ENCODE measurements at regions not wholly inside any gene's neighbourhood (a gene's known extent, or its start where the extent isn't known, plus 50 kb on each side); places are given as distances from the start of the nearest gene placed in this dataset.

- Mint-ChIP-seq H3K27ac (no peak overlapping the region), H3K4me1 (no peaks in the 10 kb centered on the region), H3K9me3 (ENCODE audit: insufficient read depth) (peaks cover 10% of the 10 kb centered on the region), H3K27me3 (no peaks in the 10 kb centered on the region), H3K4me3 (no peak overlapping the region)
- Histone ChIP-seq H3K4me2 (replicated peaks; ENCODE audit: low read depth, low read length, poor library complexity, severe bottlenecking) (no peak overlapping the region), H3K4me3 (ENCODE audit: control extremely low read depth in 1 of 5, extremely low read depth in 1 of 5, insufficient read depth in 1 of 5, low read depth in 2 of 5, low read length in 4 of 5) (no peak overlapping the region), H4K20me1 (ENCODE audit: control insufficient read depth, insufficient read depth, low read length, poor library complexity, severe bottlenecking) (no peaks in the 10 kb centered on the region), H3K27me3 (replicated peaks in 1 of 4; ENCODE audit: control extremely low read depth in 1 of 4, control insufficient read depth in 3 of 4, insufficient read depth in 4 of 4, low read length in 3 of 4) (no peaks in the 10 kb centered on the region), H3K9me3 (ENCODE audit: control extremely low read depth in 1 of 3, control insufficient read depth in 2 of 3, insufficient read depth in 1 of 3, low read length in 2 of 3) (peaks cover 1 to 11% (median 5%) of the 10 kb centered on the region in 3 donors), H3K4me1 (ENCODE audit: control insufficient read depth in 2 of 2, insufficient read depth in 2 of 2, low read length in 2 of 2) (no peaks in the 10 kb centered on the region), H2AFZ (ENCODE audit: insufficient read depth, low read depth, low read length, poor library complexity, severe bottlenecking) (no peak overlapping the region), H3K36me3 (replicated peaks in 1 of 2; ENCODE audit: control extremely low read depth in 1 of 2, control insufficient read depth in 1 of 2, extremely low read depth in 1 of 2, insufficient read depth in 2 of 2, low read length in 1 of 2) (no peaks in the 10 kb centered on the region), H3K9ac (ENCODE audit: low read length) (no peak overlapping the region), H3K79me2 (ENCODE audit: control insufficient read depth, insufficient read depth, low read length) (no peaks in the 10 kb centered on the region), H3K27ac (ENCODE audit: low read length in 2 of 2) (no peak overlapping the region)
- POLR2A ChIA-PET = no interaction called here
- no CpG with 5 or more reads among the region's 2 CpGs for WGBS (ENCODE audit: insufficient coverage)
- intact Hi-C loops (cut with micrococcal nuclease) = no loop called here
- TF ChIP-seq CTCF (IDR thresholded peaks at IDR 0.05) = no peak
- no peak for TF ChIP-seq EZH2 (IDR thresholded peaks at IDR 0.05; ENCODE audit: borderline replicate concordance, insufficient read depth, low read depth, low read length, poor library complexity, severe bottlenecking)
- ATAC-seq (ENCODE audit: low read depth) = no peak
- CTCF ChIA-PET = no interaction called here
- no peak for DNase-seq
Observed at GRCh38 chr13:55500694-55501093, 1640.0 kb upstream of the PRR20A start.

GRCh38 chr13:55516610-55517009 is 1624.1 kb upstream of the PRR20A start:
- intact Hi-C loops (cut with micrococcal nuclease) = no loop called here
- CTCF ChIA-PET = no interaction called here

More at GRCh38 chr13:55516610-55517009, 1624.1 kb upstream of the PRR20A start:
- Mint-ChIP-seq H3K4me3 (no peak overlapping the region), H3K27ac (no peak overlapping the region), H3K9me3 (ENCODE audit: insufficient read depth) (peaks cover 9% of the 10 kb centered on the region), H3K4me1 (no peaks in the 10 kb centered on the region), H3K27me3 (no peaks in the 10 kb centered on the region)
- no peak overlapping the region for H3K27ac ChIP-seq (ENCODE audit: low read length in 2 of 2)
- no peaks in the 10 kb centered on the region for H3K36me3 ChIP-seq (replicated peaks in 1 of 2; ENCODE audit: control extremely low read depth in 1 of 2, control insufficient read depth in 1 of 2, extremely low read depth in 1 of 2, insufficient read depth in 2 of 2, low read length in 1 of 2)
- H3K9me3 ChIP-seq (ENCODE audit: control extremely low read depth in 1 of 3, control insufficient read depth in 2 of 3, insufficient read depth in 1 of 3, low read length in 2 of 3) = no peaks in the 10 kb centered on the region
- H2AFZ ChIP-seq (ENCODE audit: insufficient read depth, low read depth, low read length, poor library complexity, severe bottlenecking) = no peak overlapping the region
- no peaks in the 10 kb centered on the region for H3K4me1 ChIP-seq (ENCODE audit: control insufficient read depth in 2 of 2, insufficient read depth in 2 of 2, low read length in 2 of 2)
- no peaks in the 10 kb centered on the region for H3K27me3 ChIP-seq (replicated peaks in 1 of 4; ENCODE audit: control extremely low read depth in 1 of 4, control insufficient read depth in 3 of 4, insufficient read depth in 4 of 4, low read length in 3 of 4)
- no peak for DNase-seq
- ATAC-seq (ENCODE audit: low read depth) = no peak
- WGBS (ENCODE audit: insufficient coverage) = no CpG with 5 or more reads among the region's 1 CpG
- no peaks in the 10 kb centered on the region for H4K20me1 ChIP-seq (ENCODE audit: control insufficient read depth, insufficient read depth, low read length, poor library complexity, severe bottlenecking)
- no peaks in the 10 kb centered on the region for H3K79me2 ChIP-seq (ENCODE audit: control insufficient read depth, insufficient read depth, low read length)
- POLR2A ChIA-PET = no interaction called here
- H3K9ac ChIP-seq (ENCODE audit: low read length) = no peak overlapping the region
- H3K4me2 ChIP-seq (replicated peaks; ENCODE audit: low read depth, low read length, poor library complexity, severe bottlenecking) = no peak overlapping the region
- H3K4me3 ChIP-seq (ENCODE audit: control extremely low read depth in 1 of 5, extremely low read depth in 1 of 5, insufficient read depth in 1 of 5, low read depth in 2 of 5, low read length in 4 of 5) = no peak overlapping the region
- no peak for TF ChIP-seq EZH2 (IDR thresholded peaks at IDR 0.05; ENCODE audit: borderline replicate concordance, insufficient read depth, low read depth, low read length, poor library complexity, severe bottlenecking)
- TF ChIP-seq CTCF (IDR thresholded peaks at IDR 0.05) = no peak

Measured in B cell (primary cell).